Activated CD4-positive, alpha-beta T cell treated with anti-CD3 and anti-CD28 coated beads, Interleukin-2, amount 50 U/mL, for 1 hour (primary cell): ENCODE measurements at regions not wholly inside any gene's neighbourhood (a gene's known extent, or its start where the extent isn't known, plus 50 kb on each side); places are given as distances from the start of the nearest gene placed in this dataset.

Experiments
- DNase-seq: peaks from one replicate; pipeline ENCODE4 v3.0.0-alpha.2; 2020

GRCh38 chr14:22412926-22413411 is 176.1 kb downstream of the DAD1 start:
- no peak for DNase-seq

- DNase-seq = no peak
Observed at GRCh38 chr14:22411398-22412055, 177.5 kb downstream of the DAD1 start.

GRCh38 chr14:22410497-22410896 is 178.5 kb downstream of the DAD1 start:
- no peak for DNase-seq

- DNase-seq = no peak
Observed at GRCh38 chr14:22409006-22409405, 180.0 kb downstream of the DAD1 start.

GRCh38 chr14:22408547-22408946 is 180.5 kb downstream of the DAD1 start:
- DNase-seq = no peak

- DNase-seq = no peak
Observed at GRCh38 chr14:22407033-22407432, 182.0 kb downstream of the DAD1 start.

GRCh38 chr14:22405201-22405600 is 183.8 kb downstream of the DAD1 start:
- DNase-seq = no peak

- no peak for DNase-seq
Observed at GRCh38 chr14:22403296-22403695, 185.7 kb downstream of the DAD1 start.

GRCh38 chr14:22400655-22401259 is 188.3 kb downstream of the DAD1 start:
- no peak for DNase-seq

- DNase-seq = no peak
Observed at GRCh38 chr14:22399776-22400175, 189.2 kb downstream of the DAD1 start.

- no peak for DNase-seq
Observed at GRCh38 chr14:22397221-22397737, 191.7 kb downstream of the DAD1 start.

- DNase-seq = no peak
Observed at GRCh38 chr14:22395803-22396202, 193.2 kb downstream of the DAD1 start.

- DNase-seq = no peak
Observed at GRCh38 chr14:22394616-22395015, 194.4 kb downstream of the DAD1 start.

GRCh38 chr14:22393796-22394195 is 195.2 kb downstream of the DAD1 start:
- no peak for DNase-seq

GRCh38 chr14:22391908-22392565 is 197.0 kb downstream of the DAD1 start:
- no peak for DNase-seq

GRCh38 chr14:22390824-22391461 is 198.1 kb downstream of the DAD1 start:
- DNase-seq = no peak

- no peak for DNase-seq
Observed at GRCh38 chr14:22390195-22390594, 198.8 kb downstream of the DAD1 start.

GRCh38 chr14:22388669-22389595 is 200.1 kb downstream of the DAD1 start:
- no peak for DNase-seq

- DNase-seq = no peak
Observed at GRCh38 chr14:22387776-22388241, 201.2 kb downstream of the DAD1 start.

- no peak for DNase-seq
Observed at GRCh38 chr14:22386924-22387775, 201.9 kb downstream of the DAD1 start.

GRCh38 chr14:22384974-22385526 is 204.0 kb downstream of the DAD1 start:
- no peak for DNase-seq
